ENCODE measurements at regions not wholly inside any gene's neighbourhood (a gene's known extent, or its start where the extent isn't known, plus 50 kb on each side); places are given as distances from the start of the nearest gene placed in this dataset.

DNA sequence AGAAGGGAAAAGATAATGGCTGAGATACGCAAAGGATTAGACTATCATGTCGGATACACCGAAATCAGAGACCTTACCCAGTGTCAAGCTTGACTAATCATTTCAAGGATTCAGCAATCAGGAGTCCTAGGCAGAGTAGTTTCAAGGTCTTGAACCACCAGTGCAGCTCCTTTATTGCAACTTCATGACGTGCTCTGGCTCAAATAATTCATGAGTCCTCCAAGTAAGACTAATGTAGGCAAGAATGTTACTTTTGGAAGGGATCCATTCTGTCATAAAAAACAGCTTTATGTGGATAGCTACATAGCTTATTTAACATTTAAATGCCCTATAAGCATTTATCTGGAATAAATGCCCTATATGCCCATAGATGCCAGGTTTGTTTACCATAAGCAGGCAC lies 123.2 kb downstream of the LMO3 start:
- BruUV-seq (replicated peaks): no TSS peak
- TF ChIP-seq, protein P1, sequence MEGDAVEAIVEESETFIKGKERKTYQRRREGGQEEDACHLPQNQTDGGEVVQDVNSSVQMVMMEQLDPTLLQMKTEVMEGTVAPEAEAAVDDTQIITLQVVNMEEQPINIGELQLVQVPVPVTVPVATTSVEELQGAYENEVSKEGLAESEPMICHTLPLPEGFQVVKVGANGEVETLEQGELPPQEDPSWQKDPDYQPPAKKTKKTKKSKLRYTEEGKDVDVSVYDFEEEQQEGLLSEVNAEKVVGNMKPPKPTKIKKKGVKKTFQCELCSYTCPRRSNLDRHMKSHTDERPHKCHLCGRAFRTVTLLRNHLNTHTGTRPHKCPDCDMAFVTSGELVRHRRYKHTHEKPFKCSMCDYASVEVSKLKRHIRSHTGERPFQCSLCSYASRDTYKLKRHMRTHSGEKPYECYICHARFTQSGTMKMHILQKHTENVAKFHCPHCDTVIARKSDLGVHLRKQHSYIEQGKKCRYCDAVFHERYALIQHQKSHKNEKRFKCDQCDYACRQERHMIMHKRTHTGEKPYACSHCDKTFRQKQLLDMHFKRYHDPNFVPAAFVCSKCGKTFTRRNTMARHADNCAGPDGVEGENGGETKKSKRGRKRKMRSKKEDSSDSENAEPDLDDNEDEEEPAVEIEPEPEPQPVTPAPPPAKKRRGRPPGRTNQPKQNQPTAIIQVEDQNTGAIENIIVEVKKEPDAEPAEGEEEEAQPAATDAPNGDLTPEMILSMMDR (IDR thresholded peaks at IDR 0.05; ENCODE audit: unreplicated experiment): no peak

DNA sequence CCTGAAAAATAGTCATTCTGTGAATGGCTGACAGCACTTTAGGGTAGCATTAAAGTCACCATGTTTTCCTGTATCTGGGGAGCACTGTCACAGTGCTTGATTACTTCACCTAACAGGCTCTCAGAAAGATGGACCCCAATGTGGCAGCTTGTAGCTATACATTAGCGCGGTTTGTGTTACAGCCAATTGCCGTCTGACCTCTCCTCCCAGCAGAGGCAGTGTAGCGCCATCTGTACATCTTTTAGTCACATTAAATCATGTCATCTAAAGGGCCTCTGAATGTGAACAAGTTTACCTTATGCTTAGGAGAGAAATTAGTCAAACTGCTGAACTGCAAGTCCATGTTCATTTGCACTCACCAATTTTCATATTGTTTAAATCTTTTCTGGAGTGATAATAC lies 113.7 kb downstream of the LMO3 start:
- CTCF ChIA-PET: interaction anchor here (0.5 kb wide), 1 partner anchor 58 kb away, joined by 4 read pairs; no protein-coding TSS in a partner anchor

More for the DNA sequence above, 123.2 kb downstream of the LMO3 start:
- no peaks in the 10 kb centered on the region for H3K27me3 Mint-ChIP-seq (ENCODE audit: insufficient read depth, unreplicated experiment)
- H3K9me3 Mint-ChIP-seq (ENCODE audit: unreplicated experiment): no peaks in the 10 kb centered on the region
- no peak overlapping the region for H3K27ac Mint-ChIP-seq (ENCODE audit: low read depth, unreplicated experiment)
- no peak for DNase-seq (ENCODE audit: unreplicated experiment)
- intact Hi-C loops (cut with micrococcal nuclease): no loop called here
- no peaks in the 10 kb centered on the region for H3K36me3 Mint-ChIP-seq (ENCODE audit: insufficient read depth, unreplicated experiment)
- CTCF ChIA-PET: no interaction called here
- H3K4me1 Mint-ChIP-seq (ENCODE audit: insufficient read depth, unreplicated experiment): no peaks in the 10 kb centered on the region
- POLR2A ChIA-PET: no interaction called here
- no peak overlapping the region for H3K4me3 Mint-ChIP-seq (ENCODE audit: unreplicated experiment)

DNA sequence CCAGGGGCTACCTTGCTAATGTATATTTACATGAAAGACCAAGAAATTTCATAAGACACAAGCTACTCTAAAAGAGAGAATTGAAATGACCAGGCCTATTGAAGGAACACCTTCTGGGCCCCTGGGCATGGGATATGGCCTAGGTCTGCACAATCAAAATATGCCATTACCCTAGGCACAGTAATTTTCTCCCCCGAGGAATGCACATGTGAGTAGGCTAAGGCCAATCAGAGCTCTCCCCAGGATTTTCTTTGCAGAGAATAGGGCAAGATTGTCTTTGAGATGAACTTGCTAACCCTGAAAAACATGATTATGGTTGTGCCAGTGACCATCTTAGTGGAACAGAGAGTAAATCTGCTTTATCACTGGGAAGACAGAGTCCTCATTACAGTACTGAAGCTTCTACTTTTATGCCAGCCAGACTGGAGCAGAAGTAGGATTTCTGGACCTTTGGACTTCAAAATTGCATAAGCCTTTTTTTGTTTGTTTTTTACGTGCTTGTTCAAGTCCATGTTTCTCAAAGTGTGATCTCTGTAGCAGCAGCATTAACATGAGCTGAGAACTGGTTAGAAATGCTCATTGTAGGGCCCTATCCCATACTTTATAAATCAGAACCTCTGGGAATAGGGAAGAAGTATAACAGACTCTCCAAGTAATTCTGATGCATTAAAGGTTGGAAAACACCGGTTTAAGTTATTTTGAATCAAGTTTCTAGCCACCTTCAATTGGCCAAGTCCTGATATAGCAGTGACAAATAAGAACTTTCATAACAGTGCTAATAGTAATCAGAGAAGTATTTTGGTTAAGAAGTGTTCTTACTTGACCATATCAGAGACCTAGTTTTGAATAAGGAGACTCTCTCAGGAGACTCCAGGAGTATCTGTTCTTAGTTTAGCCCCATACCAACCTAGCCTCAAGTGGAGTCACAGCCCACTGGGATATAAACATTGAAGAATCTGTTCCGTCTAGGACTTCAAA lies 112.9 kb downstream of the LMO3 start:
- no peaks in the 10 kb centered on the region for H3K27me3 Mint-ChIP-seq (ENCODE audit: insufficient read depth, unreplicated experiment)
- H3K4me3 Mint-ChIP-seq (ENCODE audit: unreplicated experiment): no peak overlapping the region
- DNase-seq (ENCODE audit: unreplicated experiment): no peak
- TF ChIP-seq, protein P1 (IDR thresholded peaks at IDR 0.05; ENCODE audit: unreplicated experiment): no peak
- no peaks in the 10 kb centered on the region for H3K9me3 Mint-ChIP-seq (ENCODE audit: unreplicated experiment)
- intact Hi-C loops (cut with micrococcal nuclease): no loop called here
- POLR2A ChIA-PET: no interaction called here
- CTCF ChIA-PET: interaction anchor here (0.5 kb wide), 1 partner anchor 59 kb away, joined by 4 read pairs; no protein-coding TSS in a partner anchor
- H3K27ac Mint-ChIP-seq (ENCODE audit: low read depth, unreplicated experiment): no peak overlapping the region
- no peaks in the 10 kb centered on the region for H3K4me1 Mint-ChIP-seq (ENCODE audit: insufficient read depth, unreplicated experiment)
- no TSS peak for BruUV-seq (replicated peaks)
- no peaks in the 10 kb centered on the region for H3K36me3 Mint-ChIP-seq (ENCODE audit: insufficient read depth, unreplicated experiment)

More for the DNA sequence above, 113.7 kb downstream of the LMO3 start:
- POLR2A ChIA-PET: no interaction called here
- intact Hi-C loops (cut with micrococcal nuclease): no loop called here
- Mint-ChIP-seq H3K4me1 (ENCODE audit: insufficient read depth, unreplicated experiment) (no peaks in the 10 kb centered on the region), H3K9me3 (ENCODE audit: unreplicated experiment) (no peaks in the 10 kb centered on the region), H3K4me3 (ENCODE audit: unreplicated experiment) (no peak overlapping the region), H3K27ac (ENCODE audit: low read depth, unreplicated experiment) (no peak overlapping the region), H3K27me3 (ENCODE audit: insufficient read depth, unreplicated experiment) (no peaks in the 10 kb centered on the region), H3K36me3 (ENCODE audit: insufficient read depth, unreplicated experiment) (no peaks in the 10 kb centered on the region)
- BruUV-seq (replicated peaks): no TSS peak
- TF ChIP-seq, protein P1 (IDR thresholded peaks at IDR 0.05; ENCODE audit: unreplicated experiment): no peak
- DNase-seq (ENCODE audit: unreplicated experiment): no peak

DNA sequence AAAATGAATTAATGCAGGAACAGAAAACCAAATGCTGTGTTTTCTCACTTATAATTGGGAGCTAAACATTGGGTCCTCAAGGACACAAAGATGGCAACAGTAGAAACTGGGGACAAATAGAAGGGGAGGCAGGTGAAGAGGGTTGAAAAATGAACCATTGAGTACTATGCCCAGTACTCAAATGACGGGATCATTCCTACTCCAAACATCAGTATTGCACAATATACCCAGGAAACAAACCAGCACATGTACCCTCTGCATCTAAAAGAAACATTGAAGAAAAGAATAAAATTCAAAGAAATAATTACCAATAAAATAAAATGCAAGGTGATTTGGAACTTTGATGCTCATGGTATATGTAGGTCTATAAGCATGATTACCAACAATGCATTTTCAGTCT lies 110.8 kb downstream of the LMO3 start:
- H3K27me3 Mint-ChIP-seq (ENCODE audit: insufficient read depth, unreplicated experiment): no peaks in the 10 kb centered on the region
- POLR2A ChIA-PET: no interaction called here
- TF ChIP-seq, protein P1 (IDR thresholded peaks at IDR 0.05; ENCODE audit: unreplicated experiment): no peak
- no peaks in the 10 kb centered on the region for H3K9me3 Mint-ChIP-seq (ENCODE audit: unreplicated experiment)
- no peaks in the 10 kb centered on the region for H3K4me1 Mint-ChIP-seq (ENCODE audit: insufficient read depth, unreplicated experiment)
- no peak for DNase-seq (ENCODE audit: unreplicated experiment)
- CTCF ChIA-PET: interaction anchor here (1.1 kb wide), 1 partner anchor 18 kb away, joined by 4 read pairs; no protein-coding TSS in a partner anchor
- no peaks in the 10 kb centered on the region for H3K36me3 Mint-ChIP-seq (ENCODE audit: insufficient read depth, unreplicated experiment)
- BruUV-seq (replicated peaks): no TSS peak
- no peak overlapping the region for H3K27ac Mint-ChIP-seq (ENCODE audit: low read depth, unreplicated experiment)
- intact Hi-C loops (cut with micrococcal nuclease): no loop called here
- H3K4me3 Mint-ChIP-seq (ENCODE audit: unreplicated experiment): no peak overlapping the region

Data from MCF 10A (cell line).